H1 (cell line): ENCODE measurements at regions not wholly inside any gene's neighbourhood (a gene's known extent, or its start where the extent isn't known, plus 50 kb on each side); places are given as distances from the start of the nearest gene placed in this dataset.

ENCODE experiments used
- CTCF ChIA-PET: fragments of 300-600 bp; sonication (Branson Sonifier 250); formaldehyde crosslinking; loops from one replicate; lab custom pipeline; 2021; ENCODE audit not compliant: partially characterized antibody; lab: Charles Lee
- POLR2A ChIA-PET: fragments of 300-600 bp; sonication (Branson Sonifier 250); formaldehyde crosslinking; loops from one replicate; lab custom pipeline; 2021; ENCODE audit warnings: inconsistent platforms; ENCODE audit not compliant: partially characterized antibody; lab: Charles Lee
- DNase-seq, 2 experiments: peaks; one replicate each; pipeline versions ENCODE4 v3.0.0 to v3.0.0-alpha.2; 2010 to 2022; ENCODE audit warnings: low spot score in 2 of 2, low read depth in 1 of 2, mixed read lengths in 1 of 2
- FAIRE-seq: peaks from 2 replicates; lab custom pipeline; 2011; peaks lifted over from hg19 to GRCh38; lab: Jason Lieb, UNC
- H2AFZ ChIP-seq: 2 replicates; pipeline ENCODE4 v1.8.1; 2012; ENCODE audit warnings: low read length, inconsistent platforms
- H2AK5ac ChIP-seq: 2 replicates; pipeline ENCODE4 v1.6.1; 2013; ENCODE audit warnings: low read depth, low read length
- H2BK120ac ChIP-seq: replicated peaks from 2 replicates; pipeline ENCODE3; 2013; ENCODE audit warnings: low read depth, low read length, inconsistent platforms
- H2BK12ac ChIP-seq: 2 replicates; pipeline ENCODE4 v1.6.1; 2013; ENCODE audit warnings: low read depth, low read length
- H2BK15ac ChIP-seq: 2 replicates; pipeline ENCODE4 v1.6.1; 2013; ENCODE audit warnings: low read length
- H2BK20ac ChIP-seq: 2 replicates; pipeline ENCODE4 v1.6.1; 2013; ENCODE audit warnings: low read length
- H2BK5ac ChIP-seq: 2 replicates; pipeline ENCODE4 v1.6.1; 2013; ENCODE audit warnings: low read depth, low read length
- H3K14ac ChIP-seq: 2 replicates; pipeline ENCODE4 v1.6.1; 2013; ENCODE audit warnings: inconsistent platforms; ENCODE audit not compliant: insufficient read length
- H3K18ac ChIP-seq: 2 replicates; pipeline ENCODE4 v1.6.1; 2013; ENCODE audit warnings: low read length; ENCODE audit errors: extremely low read depth
- H3K23ac ChIP-seq: 2 replicates; pipeline ENCODE4 v1.6.1; 2013; ENCODE audit warnings: inconsistent platforms; ENCODE audit not compliant: insufficient read length
- H3K23me2 ChIP-seq: 2 replicates; pipeline ENCODE4 v1.6.1; 2013; ENCODE audit warnings: low read depth, low read length
- H3K27ac ChIP-seq: 2 replicates; pipeline ENCODE4 v1.6.1; 2011; ENCODE audit warnings: low read depth, low read length, inconsistent platforms
- H3K27me3 ChIP-seq, 4 experiments: replicated peaks in 1 of 4; 1 replicate in 1 of 4; 2 replicates in 3 of 4; pipeline versions ENCODE4 v1.6.1 to v1.8.1; 2011 to 2013; ENCODE audit warnings: low read length in 3 of 4, mild to moderate bottlenecking in 3 of 4, inconsistent platforms in 2 of 4, mixed read lengths in 2 of 4, moderate library complexity in 1 of 4; ENCODE audit not compliant: control insufficient read depth in 3 of 4, insufficient read depth in 3 of 4; ENCODE audit errors: extremely low read depth in 1 of 4
- H3K36me3 ChIP-seq, 4 experiments: 2 replicates each; pipeline versions ENCODE4 v1.6.1 to v1.8.1; 2011 to 2013; ENCODE audit warnings: mild to moderate bottlenecking in 4 of 4, low read length in 3 of 4, moderate library complexity in 2 of 4, control low read depth in 1 of 4, inconsistent platforms in 1 of 4; ENCODE audit not compliant: insufficient read depth in 4 of 4, control insufficient read depth in 2 of 4
- H3K4ac ChIP-seq: replicated peaks from 2 replicates; pipeline ENCODE3; 2013; ENCODE audit warnings: low read length, low read depth, mixed read lengths, inconsistent platforms; ENCODE audit not compliant: insufficient read length
- H3K4me1 ChIP-seq, 4 experiments: replicated peaks in 1 of 4; 1 replicate in 1 of 4; 2 replicates in 3 of 4; pipeline versions ENCODE4 v1.6.1 to v1.8.1; 2011 to 2013; ENCODE audit warnings: low read length in 3 of 4, inconsistent platforms in 2 of 4, mixed read lengths in 1 of 4; ENCODE audit not compliant: insufficient read depth in 4 of 4, control insufficient read depth in 3 of 4
- H3K4me2 ChIP-seq, 2 experiments: 2 replicates each; pipeline versions ENCODE4 v1.6.1 to v1.8.1; 2011 to 2013; ENCODE audit warnings: low read depth in 2 of 2, low read length in 2 of 2, control low read depth in 1 of 2, inconsistent platforms in 1 of 2, mild to moderate bottlenecking in 1 of 2; ENCODE audit not compliant: insufficient read depth in 1 of 2
- H3K4me3 ChIP-seq, 4 experiments: fragments of 200-600, 300-600 bp in 1 of 4; sonication (generic), shearing (Covaris generic), sonication (Bioruptor Twin) in 1 of 4; 2 replicates each; pipeline versions ENCODE4 v1.5.1 to v1.8.1; 2011 to 2016; ENCODE audit warnings: low read length in 4 of 4, low read depth in 3 of 4, control low read depth in 2 of 4, inconsistent platforms in 2 of 4, mild to moderate bottlenecking in 2 of 4, mixed read lengths in 1 of 4, moderate library complexity in 1 of 4; ENCODE audit not compliant: insufficient read depth in 2 of 4; ENCODE audit errors: extremely low read depth in 1 of 4
- H3K56ac ChIP-seq: replicated peaks from 2 replicates; pipeline ENCODE3; 2013; ENCODE audit warnings: low read depth, mild to moderate bottlenecking, mixed read lengths, low read length, inconsistent platforms; ENCODE audit not compliant: insufficient read length
- H3K79me1 ChIP-seq: 2 replicates; pipeline ENCODE4 v1.6.1; 2013; ENCODE audit warnings: low read depth, low read length, control low read depth
- H3K79me2 ChIP-seq, 2 experiments: 2 replicates each; pipeline versions ENCODE4 v1.6.1 to v1.8.1; 2012 to 2013; ENCODE audit warnings: low read length in 2 of 2, mild to moderate bottlenecking in 2 of 2, inconsistent platforms in 1 of 2; ENCODE audit not compliant: insufficient read depth in 2 of 2, control insufficient read depth in 1 of 2
- H3K9ac ChIP-seq, 4 experiments: replicated peaks in 1 of 4; 1 replicate in 1 of 4; 2 replicates in 3 of 4; pipeline versions ENCODE4 v1.6.1 to v1.8.1; 2011 to 2013; ENCODE audit warnings: low read depth in 3 of 4, low read length in 3 of 4, control low read depth in 2 of 4, mild to moderate bottlenecking in 2 of 4, moderate library complexity in 2 of 4, inconsistent platforms in 1 of 4; ENCODE audit errors: extremely low read depth in 1 of 4
- H3K9me3 ChIP-seq, 2 experiments: 2 replicates each; pipeline versions ENCODE4 v1.6.1 to v1.8.1; 2012 to 2013; ENCODE audit warnings: mild to moderate bottlenecking in 2 of 2, moderate library complexity in 2 of 2, control low read depth in 1 of 2, inconsistent platforms in 1 of 2, low read depth in 1 of 2, low read length in 1 of 2, mixed read lengths in 1 of 2; ENCODE audit not compliant: insufficient read depth in 2 of 2
- H4K20me1 ChIP-seq, 2 experiments: replicated peaks in 1 of 2; 2 replicates each; pipeline versions ENCODE3 to v1.8.1; 2011 to 2013; ENCODE audit warnings: inconsistent platforms in 2 of 2, low read length in 2 of 2, mild to moderate bottlenecking in 1 of 2; ENCODE audit not compliant: insufficient read depth in 2 of 2, control insufficient read depth in 1 of 2
- H4K5ac ChIP-seq: 2 replicates; pipeline ENCODE4 v1.6.1; 2013; ENCODE audit warnings: low read length, low read depth, mixed read lengths, inconsistent platforms; ENCODE audit not compliant: insufficient read length
- H4K8ac ChIP-seq: 2 replicates; pipeline ENCODE4 v1.8.0; 2013; ENCODE audit warnings: mild to moderate bottlenecking, moderate library complexity, low read length, inconsistent platforms; ENCODE audit not compliant: insufficient read depth; ENCODE audit errors: extremely low read depth
- H4K91ac ChIP-seq: replicated peaks from 2 replicates; pipeline ENCODE3; 2013; ENCODE audit warnings: low read length, mixed read lengths, inconsistent platforms; ENCODE audit not compliant: insufficient read length
- BCL11A ChIP-seq, 2 experiments: IDR thresholded peaks; one replicate each; pipeline ENCODE4 v1.6.1; 2011; ENCODE audit warnings: low read depth in 2 of 2, low read length in 2 of 2, mild to moderate bottlenecking in 2 of 2
- CTBP2 ChIP-seq: IDR thresholded peaks from 2 replicates; pipeline ENCODE4 v1.7.0; 2011; ENCODE audit warnings: borderline replicate concordance, mild to moderate bottlenecking, moderate library complexity, mixed read lengths, low read length; ENCODE audit not compliant: insufficient read depth, insufficient read length
- EZH2 ChIP-seq: fragments of 200-600 bp; sonication (generic); IDR thresholded peaks from 2 replicates; pipeline ENCODE4 v1.7.1; 2012; ENCODE audit warnings: low read depth, mild to moderate bottlenecking, moderate library complexity, low read length, inconsistent platforms; ENCODE audit not compliant: severe bottlenecking
- GABPA ChIP-seq: IDR thresholded peaks from 2 replicates; pipeline ENCODE4 v1.6.1; 2011; ENCODE audit warnings: mild to moderate bottlenecking, low read length, moderate library complexity, borderline replicate concordance; ENCODE audit not compliant: insufficient read depth
- KDM4A ChIP-seq: IDR thresholded peaks from one replicate; pipeline ENCODE4 v1.7.1; 2012; ENCODE audit warnings: low read depth, mild to moderate bottlenecking, moderate library complexity, low read length, inconsistent platforms; ENCODE audit not compliant: severe bottlenecking
- KDM5A ChIP-seq: fragments of 200-600 bp; IDR thresholded peaks from 2 replicates; pipeline ENCODE4 v1.7.1; 2012; ENCODE audit warnings: mild to moderate bottlenecking, low read length, inconsistent platforms, mixed read lengths
- POU5F1 ChIP-seq: IDR thresholded peaks from 2 replicates; pipeline ENCODE4 v1.6.1; 2011; ENCODE audit warnings: low read depth, mild to moderate bottlenecking, low read length, moderate library complexity
- RAD21 ChIP-seq, 2 experiments: IDR thresholded peaks in 1 of 2; conservative IDR thresholded peaks in 1 of 2; 2 replicates each; pipeline ENCODE4 v1.6.1; 2011; ENCODE audit warnings: low read depth in 2 of 2, low read length in 2 of 2, improper control_type of control experiment in 1 of 2, inconsistent platforms in 1 of 2, mild to moderate bottlenecking in 1 of 2, moderate library complexity in 1 of 2
- RBBP5 ChIP-seq: IDR thresholded peaks from 2 replicates; pipeline ENCODE4 v1.7.1; 2012; ENCODE audit warnings: low read depth, mild to moderate bottlenecking, inconsistent platforms, low read length, moderate library complexity, borderline replicate concordance
- SIRT6 ChIP-seq: IDR thresholded peaks from one replicate; pipeline ENCODE4 v1.7.1; 2012; ENCODE audit warnings: low read length, inconsistent platforms
- SP1 ChIP-seq: IDR thresholded peaks from 2 replicates; pipeline ENCODE4 v1.6.1; 2011; ENCODE audit warnings: low read depth, low read length
- SP2 ChIP-seq: IDR thresholded peaks from 2 replicates; pipeline ENCODE4 v1.6.1; 2012; ENCODE audit warnings: mild to moderate bottlenecking, low read length, inconsistent platforms
- SP4 ChIP-seq: IDR thresholded peaks from 2 replicates; pipeline ENCODE4 v1.6.1; 2012; ENCODE audit warnings: low read length, inconsistent platforms
- SRF ChIP-seq: IDR thresholded peaks from 2 replicates; pipeline ENCODE4 v1.6.1; 2011; ENCODE audit warnings: mild to moderate bottlenecking, low read depth, low read length, moderate library complexity
- TEAD4 ChIP-seq: IDR thresholded peaks from 2 replicates; pipeline ENCODE4 v1.6.1; 2012; ENCODE audit warnings: low read depth, low read length, inconsistent platforms, mixed read lengths
- WGBS, 2 experiments: shearing (Covaris generic) in 1 of 2; methylation state at CpG; one replicate each; pipeline versions ENCODE4 v1.1.6 to v1.1.7; 2013 to 2015; ENCODE audit warnings: low lambda C conversion rate in 2 of 2, mixed read lengths in 2 of 2, inconsistent platforms in 1 of 2, low coverage in 1 of 2, missing lambda C conversion rate in 1 of 2; ENCODE audit not compliant: insufficient replicate concordance in 2 of 2, insufficient coverage in 1 of 2, insufficient read length in 1 of 2; ENCODE audit errors: extremely low coverage in 1 of 2, missing lambda C conversion rate in 1 of 2; 5-methylcytosine and 5-hydroxymethylcytosine counted together

DNA sequence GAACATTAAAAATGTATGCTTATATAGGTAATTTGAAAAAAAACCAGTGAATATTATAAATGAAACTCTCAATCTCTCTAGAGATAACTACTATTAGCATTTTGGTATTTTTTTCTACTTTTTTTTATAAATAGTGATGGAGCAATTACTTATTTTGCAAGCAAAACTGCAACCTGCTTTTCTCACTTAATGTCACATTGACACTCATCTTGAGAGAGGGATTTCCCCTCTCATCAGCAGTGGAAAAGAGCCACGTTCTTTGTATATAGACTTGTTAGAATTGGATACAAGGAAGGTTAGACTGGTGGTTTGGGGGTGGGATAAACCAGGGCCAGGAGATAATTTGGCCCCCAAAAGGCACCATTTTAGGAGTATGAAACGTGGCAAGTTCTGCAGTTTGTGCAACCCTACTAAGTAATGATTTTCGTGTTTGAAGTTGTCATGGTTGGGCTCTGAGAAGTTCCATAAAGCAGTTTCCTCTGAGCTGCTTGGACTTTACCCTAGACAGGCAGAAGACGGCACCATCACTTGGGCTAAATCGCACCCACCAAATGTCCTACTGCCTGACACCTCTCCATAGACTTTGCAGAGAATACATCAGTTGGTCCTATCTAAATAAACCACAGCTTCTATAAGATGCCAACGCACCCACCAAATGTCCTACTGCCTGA lies 194.0 kb downstream of the ACTR3 start:
- Histone ChIP-seq H2BK15ac (no peak overlapping the region), H3K23ac (no peak overlapping the region), H3K4me2 (no peak overlapping the region), H3K36me3 (no peaks in the 10 kb centered on the region), H3K9me3 (no peaks in the 10 kb centered on the region; a peak in 1 of 4 replicates), H4K8ac (no peak overlapping the region), H3K4ac (no peak overlapping the region), H3K27ac (no peak overlapping the region), H2AFZ (no peak overlapping the region), H3K79me1 (no peaks in the 10 kb centered on the region), H3K4me3 (no peak overlapping the region), H3K56ac (no peak overlapping the region), H4K20me1 (no peaks in the 10 kb centered on the region), H2BK5ac (no peak overlapping the region), H2BK20ac (no peak overlapping the region), H2BK120ac (no peak overlapping the region), H3K9ac (no peak overlapping the region), H2BK12ac (no peak overlapping the region), H3K79me2 (no peaks in the 10 kb centered on the region), H3K27me3 (no peaks in the 10 kb centered on the region), H3K14ac (no peak overlapping the region), H3K4me1 (no peaks in the 10 kb centered on the region), H2AK5ac (no peak overlapping the region), H3K23me2 (no peaks in the 10 kb centered on the region), H4K5ac (no peak overlapping the region), H3K18ac (no peak overlapping the region), H4K91ac (no peak overlapping the region)
- ChIA-PET CTCF (no interaction called here), POLR2A (no interaction called here)
- WGBS, 2 experiments = 71% methylated on average over 5 of the region's 6 CpGs; no CpG with 5 or more reads in 1 of the 2 experiments
- DNase-seq = no peak
- TF ChIP-seq POU5F1 (no peak), CTBP2 (no peak), KDM4A (no peak), SP2 (no peak), SRF (no peak), KDM5A (no peak), BCL11A (IDR thresholded peaks at IDR 0.05; ENCODE audit: low read depth in 2 of 2, low read length in 2 of 2) (no peak), RBBP5 (no peak), EZH2 (no peak), SIRT6 (no peak), SP1 (no peak), RAD21 (IDR thresholded peaks at IDR 0.05 in 1 of 2, conservative IDR thresholded peaks at IDR 0.05 in 1 of 2; ENCODE audit: low read depth in 2 of 2, low read length in 2 of 2) (no peak), SP4 (no peak), TEAD4 (no peak), GABPA (no peak)
- no peak for FAIRE-seq
